B cell (primary cell): ENCODE measurements at regions not wholly inside any gene's neighbourhood (a gene's known extent, or its start where the extent isn't known, plus 50 kb on each side); places are given as distances from the start of the nearest gene placed in this dataset.

Experiments used
- ATAC-seq: fragments of 200-7000 bp; cut with Tn5 transposase; one replicate; pipeline ENCODE4 v1.10.0; 2021; ENCODE audit warnings: low read depth, mild to moderate bottlenecking, moderate number of reproducible peaks, moderate library complexity
- CTCF ChIA-PET: fragments of 350-600 bp; sonication (Branson Sonifier 250); formaldehyde crosslinking; loops from one replicate; lab custom pipeline; 2021; ENCODE audit warnings: antibody characterized with exemption, inconsistent platforms; lab: Charles Lee
- POLR2A ChIA-PET: fragments of 350-600 bp; sonication (Branson Sonifier 250); formaldehyde crosslinking; loops from one replicate; lab custom pipeline; 2021; ENCODE audit warnings: antibody characterized with exemption; lab: Charles Lee
- DNase-seq: peaks from one replicate; pipeline ENCODE4 v3.0.0; 2013
- H2AFZ ChIP-seq: 2 replicates; pipeline ENCODE4 v1.6.1; 2012; ENCODE audit warnings: mild to moderate bottlenecking, low read depth, low read length; ENCODE audit not compliant: insufficient read depth, poor library complexity, severe bottlenecking
- H3K27ac ChIP-seq, 2 donors: 1 replicate in 1 of 2; 2 replicates in 1 of 2; pipeline ENCODE4 v1.5.1; 2012 to 2013; ENCODE audit warnings: low read length in 2 of 2, mild to moderate bottlenecking in 2 of 2, moderate library complexity in 1 of 2
- H3K27me3 ChIP-seq, 4 experiments: fragments of 200-600 bp in 1 of 4; sonication (generic) in 1 of 4; replicated peaks in 1 of 4; 1 replicate in 2 of 4; 2 replicates in 2 of 4; pipeline versions ENCODE4 v1.6.1 to v1.7.0; 2013 to 2016; ENCODE audit warnings: low read length in 3 of 4, mild to moderate bottlenecking in 2 of 4, mixed read lengths in 1 of 4, moderate library complexity in 1 of 4; ENCODE audit not compliant: insufficient read depth in 4 of 4, control insufficient read depth in 3 of 4; ENCODE audit errors: control extremely low read depth in 1 of 4
- H3K36me3 ChIP-seq, 2 experiments: replicated peaks in 1 of 2; 1 replicate in 1 of 2; 2 replicates in 1 of 2; pipeline versions ENCODE4 v1.6.1 to v1.7.1; 2013; ENCODE audit warnings: low read length in 1 of 2; ENCODE audit not compliant: insufficient read depth in 2 of 2, control insufficient read depth in 1 of 2; ENCODE audit errors: control extremely low read depth in 1 of 2, extremely low read depth in 1 of 2
- H3K4me1 ChIP-seq, 2 donors: fragments of 200-600 bp in 1 of 2; sonication (generic) in 1 of 2; 1 replicate in 1 of 2; 2 replicates in 1 of 2; pipeline versions ENCODE4 v1.5.1 to v1.6.1; 2013 to 2017; ENCODE audit warnings: low read length in 2 of 2; ENCODE audit not compliant: control insufficient read depth in 2 of 2, insufficient read depth in 2 of 2
- H3K4me2 ChIP-seq: replicated peaks from 2 replicates; pipeline ENCODE3; 2012; ENCODE audit warnings: mild to moderate bottlenecking, low read depth, low read length; ENCODE audit not compliant: poor library complexity, severe bottlenecking
- H3K4me3 ChIP-seq, 5 experiments: fragments of 200-600 bp in 1 of 5; sonication (generic) in 1 of 5; 1 replicate in 3 of 5; 2 replicates in 2 of 5; pipeline versions ENCODE4 v1.5.1 to v1.7.0; 2011 to 2016; ENCODE audit warnings: low read length in 4 of 5, mild to moderate bottlenecking in 4 of 5, low read depth in 2 of 5, control low read depth in 1 of 5, moderate library complexity in 1 of 5; ENCODE audit not compliant: insufficient read depth in 1 of 5; ENCODE audit errors: control extremely low read depth in 1 of 5, extremely low read depth in 1 of 5
- H3K79me2 ChIP-seq: fragments of 200-600 bp; sonication (generic); one replicate; pipeline ENCODE4 v1.6.0; 2016; ENCODE audit warnings: low read length; ENCODE audit not compliant: control insufficient read depth, insufficient read depth
- H3K9ac ChIP-seq: fragments of 200-600 bp; sonication (generic); 2 replicates; pipeline ENCODE4 v1.6.1; 2017; ENCODE audit warnings: mild to moderate bottlenecking, low read length, moderate library complexity
- H3K9me3 ChIP-seq, 3 donors: one replicate each; pipeline versions ENCODE4 v1.6.1 to v1.7.1; 2013; ENCODE audit warnings: low read length in 2 of 3; ENCODE audit not compliant: control insufficient read depth in 2 of 3, insufficient read depth in 1 of 3; ENCODE audit errors: control extremely low read depth in 1 of 3
- H4K20me1 ChIP-seq: 2 replicates; pipeline ENCODE4 v1.6.0; 2012; ENCODE audit warnings: mild to moderate bottlenecking, low read length; ENCODE audit not compliant: insufficient read depth, control insufficient read depth, poor library complexity, severe bottlenecking
- H3K27ac Mint-ChIP-seq: one replicate; pipeline ENCODE4 v1.8.0; 2021; ENCODE audit warnings: mixed read lengths
- H3K27me3 Mint-ChIP-seq: one replicate; pipeline ENCODE4 v1.8.0; 2021; ENCODE audit warnings: mixed read lengths
- H3K4me1 Mint-ChIP-seq: one replicate; pipeline ENCODE4 v1.8.0; 2021; ENCODE audit warnings: mixed read lengths
- H3K4me3 Mint-ChIP-seq: one replicate; pipeline ENCODE4 v1.8.0; 2021; ENCODE audit warnings: mixed read lengths
- H3K9me3 Mint-ChIP-seq: one replicate; pipeline ENCODE4 v1.8.0; 2022; ENCODE audit warnings: mixed read lengths; ENCODE audit not compliant: insufficient read depth
- EZH2 ChIP-seq: IDR thresholded peaks from 2 replicates; pipeline ENCODE4 v1.6.1; 2012; ENCODE audit warnings: borderline replicate concordance, low read depth, mild to moderate bottlenecking, moderate library complexity, low read length; ENCODE audit not compliant: insufficient read depth, poor library complexity, severe bottlenecking
- WGBS: methylation state at CpG from one replicate; pipeline ENCODE4 v1.1.5; 2013; ENCODE audit warnings: missing lambda C conversion rate; ENCODE audit not compliant: insufficient coverage; 5-methylcytosine and 5-hydroxymethylcytosine counted together
- intact Hi-C: fragments of 100-400 bp; cut with micrococcal nuclease; formaldehyde crosslinking; loops from one replicate; pipeline ENCODE4 v1.10.0; 2022
- TF ChIP-seq, protein P1 (sequence below): fragments of 200-600 bp; IDR thresholded peaks from one replicate; pipeline ENCODE4 v1.8.0; 2022; ENCODE audit warnings: antibody characterized with exemption, mild to moderate bottlenecking

DNA sequence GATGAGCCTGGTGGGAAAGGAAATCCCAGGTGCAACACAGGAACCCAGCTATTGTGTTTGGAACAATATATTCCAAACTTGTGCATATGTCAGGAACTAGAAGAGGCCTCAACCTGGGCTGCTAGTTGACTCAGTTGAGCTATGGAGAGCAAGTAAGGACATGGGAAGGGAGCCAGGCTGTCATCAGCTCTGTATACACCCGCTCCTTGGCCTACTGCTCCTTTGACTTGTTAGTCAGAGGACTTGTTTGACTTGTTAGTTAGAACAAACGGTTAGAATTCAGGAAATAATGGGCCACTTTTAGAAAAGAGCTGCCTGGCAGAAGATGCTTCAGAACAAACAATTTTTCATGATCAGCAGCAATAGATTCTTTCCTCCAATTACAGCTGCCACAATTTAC is 76.4 kb downstream of the CBLL2 start:
- Histone ChIP-seq H3K9me3 (no peaks in the 10 kb centered on the region), H3K79me2 (no peaks in the 10 kb centered on the region), H3K27ac (no peak overlapping the region), H3K4me3 (no peak overlapping the region), H3K9ac (no peak overlapping the region), H3K4me1 (no peaks in the 10 kb centered on the region), H3K4me2 (no peak overlapping the region), H3K27me3 (no peaks in the 10 kb centered on the region), H4K20me1 (no peaks in the 10 kb centered on the region), H3K36me3 (no peaks in the 10 kb centered on the region), H2AFZ (no peak overlapping the region)
- ChIA-PET POLR2A (no interaction called here), CTCF (no interaction called here)
- intact Hi-C loops = no loop called here
- DNase-seq (no peak), ATAC-seq (no peak)
- WGBS = 100% methylated on average over 1 of the region's 2 CpGs
- no peak for TF ChIP-seq EZH2
- TF ChIP-seq, protein P1, sequence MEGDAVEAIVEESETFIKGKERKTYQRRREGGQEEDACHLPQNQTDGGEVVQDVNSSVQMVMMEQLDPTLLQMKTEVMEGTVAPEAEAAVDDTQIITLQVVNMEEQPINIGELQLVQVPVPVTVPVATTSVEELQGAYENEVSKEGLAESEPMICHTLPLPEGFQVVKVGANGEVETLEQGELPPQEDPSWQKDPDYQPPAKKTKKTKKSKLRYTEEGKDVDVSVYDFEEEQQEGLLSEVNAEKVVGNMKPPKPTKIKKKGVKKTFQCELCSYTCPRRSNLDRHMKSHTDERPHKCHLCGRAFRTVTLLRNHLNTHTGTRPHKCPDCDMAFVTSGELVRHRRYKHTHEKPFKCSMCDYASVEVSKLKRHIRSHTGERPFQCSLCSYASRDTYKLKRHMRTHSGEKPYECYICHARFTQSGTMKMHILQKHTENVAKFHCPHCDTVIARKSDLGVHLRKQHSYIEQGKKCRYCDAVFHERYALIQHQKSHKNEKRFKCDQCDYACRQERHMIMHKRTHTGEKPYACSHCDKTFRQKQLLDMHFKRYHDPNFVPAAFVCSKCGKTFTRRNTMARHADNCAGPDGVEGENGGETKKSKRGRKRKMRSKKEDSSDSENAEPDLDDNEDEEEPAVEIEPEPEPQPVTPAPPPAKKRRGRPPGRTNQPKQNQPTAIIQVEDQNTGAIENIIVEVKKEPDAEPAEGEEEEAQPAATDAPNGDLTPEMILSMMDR = no peak
- Mint-ChIP-seq H3K9me3 (no peaks in the 10 kb centered on the region), H3K4me3 (no peak overlapping the region), H3K4me1 (no peaks in the 10 kb centered on the region), H3K27ac (no peak overlapping the region), H3K27me3 (peaks cover 3% of the 10 kb centered on the region)

- Histone ChIP-seq H3K4me3 (no peak overlapping the region), H4K20me1 (no peaks in the 10 kb centered on the region), H2AFZ (no peak overlapping the region), H3K36me3 (no peaks in the 10 kb centered on the region), H3K4me2 (no peak overlapping the region), H3K9ac (no peak overlapping the region), H3K4me1 (no peaks in the 10 kb centered on the region), H3K27ac (no peak overlapping the region), H3K79me2 (no peaks in the 10 kb centered on the region), H3K9me3 (no peaks in the 10 kb centered on the region), H3K27me3 (no peaks in the 10 kb centered on the region)
- Mint-ChIP-seq H3K4me3 (no peak overlapping the region), H3K4me1 (no peaks in the 10 kb centered on the region), H3K27me3 (peaks cover 3% of the 10 kb centered on the region), H3K9me3 (no peaks in the 10 kb centered on the region), H3K27ac (no peak overlapping the region)
- ATAC-seq = no peak
- no peak for DNase-seq
- no CpG with 5 or more reads among the region's 3 CpGs for WGBS
- CTCF ChIA-PET = no interaction called here
- intact Hi-C loops = no loop called here
- POLR2A ChIA-PET = no interaction called here
- TF ChIP-seq, protein P1 = no peak
- no peak for TF ChIP-seq EZH2
These were observed 78.4 kb downstream of the CBLL2 start for GRCh38 chrX:22351076-22351475.
